ENCODE measurements at regions not wholly inside any gene's neighbourhood (a gene's known extent, or its start where the extent isn't known, plus 50 kb on each side); places are given as distances from the start of the nearest gene placed in this dataset.

DNA sequence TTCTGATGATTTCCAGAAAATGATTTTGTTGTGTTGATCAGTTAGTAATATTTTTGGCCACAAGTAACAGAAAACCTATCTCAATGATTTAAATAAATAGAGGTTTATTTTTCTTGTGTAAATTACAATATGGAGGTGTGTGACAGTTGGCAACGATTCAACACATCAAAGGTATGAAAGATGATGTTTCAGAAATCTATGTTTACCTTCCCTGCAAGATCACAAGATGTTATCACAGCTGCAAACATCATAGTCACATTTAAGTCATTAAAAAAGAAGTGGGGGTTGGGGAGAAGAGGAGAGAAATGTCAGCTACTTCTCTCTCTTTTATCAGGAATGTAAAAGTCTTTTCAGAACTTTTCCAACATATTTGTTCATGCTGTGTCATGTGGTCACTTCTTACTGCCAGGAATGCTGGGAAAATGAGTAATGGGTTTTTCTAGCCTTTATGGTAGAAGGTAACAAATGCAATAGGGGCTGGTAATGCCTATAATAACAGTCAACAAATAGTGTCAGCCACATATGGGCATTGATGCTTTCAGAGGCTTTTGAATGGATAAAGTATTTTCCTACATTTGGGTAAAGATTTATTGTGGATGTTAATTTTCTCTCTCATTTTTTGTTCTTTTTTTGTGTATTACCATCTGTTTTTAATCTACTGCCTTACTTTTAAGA lies 742.7 kb downstream of the TLE1 start:
- H3K4me1 Mint-ChIP-seq, result peaks cover 9 to 10% of the 10 kb centered on the region in 2 experiments
- Histone ChIP-seq H3K9me3 (ENCODE audit: control insufficient read depth, low read depth, low read length) (no peaks in the 10 kb centered on the region), H3K4ac (ENCODE audit: low read depth, low read length) (no peak overlapping the region), H3K9ac (ENCODE audit: extremely low read depth, insufficient read length, low read length) (no peak overlapping the region), H2BK15ac (ENCODE audit: low read depth, low read length) (no peak overlapping the region), H3K18ac (ENCODE audit: insufficient read length, low read depth, low read length) (no peak overlapping the region), H3T11ph (ENCODE audit: low read length) (no peak overlapping the region), H3K4me2 (ENCODE audit: insufficient read depth, insufficient read length, low read length) (no peak overlapping the region), H3K79me1 (ENCODE audit: insufficient read depth, low read depth, low read length, poor library complexity, severe bottlenecking) (no peaks in the 10 kb centered on the region), H2BK12ac (ENCODE audit: insufficient read length, low read depth, low read length) (no peak overlapping the region), H2BK120ac (ENCODE audit: low read depth, low read length, poor library complexity, severe bottlenecking) (no peak overlapping the region), H2AK5ac (ENCODE audit: insufficient read length, low read length) (no peak overlapping the region), H4K20me1 (ENCODE audit: control insufficient read depth, insufficient read depth, insufficient read length) (no peaks in the 10 kb centered on the region), H3K27me3 (ENCODE audit: insufficient read depth, low read length) (no peaks in the 10 kb centered on the region), H4K8ac (replicated peaks; ENCODE audit: insufficient read length, low read depth, low read length) (no peak overlapping the region), H2AFZ (ENCODE audit: low read length) (no peak overlapping the region), H4K91ac (ENCODE audit: insufficient read length, low read depth, low read length) (no peak overlapping the region), H3K56ac (ENCODE audit: insufficient read length, low read depth, low read length) (no peak overlapping the region), H3K27ac (ENCODE audit: insufficient read length, low read depth, low read length) (no peak overlapping the region), H3K79me2 (ENCODE audit: insufficient read depth, low read length) (no peaks in the 10 kb centered on the region), H3K23ac (ENCODE audit: insufficient read length, low read depth, low read length) (no peak overlapping the region), H3K23me2 (ENCODE audit: insufficient read length, low read depth, low read length, poor library complexity, severe bottlenecking) (no peaks in the 10 kb centered on the region), H3K14ac (ENCODE audit: insufficient read depth, low read length) (no peak overlapping the region), H3K4me1 (ENCODE audit: insufficient read depth, low read length) (no peaks in the 10 kb centered on the region; the same call in 1 of the 2 replicates), H4K5ac (ENCODE audit: insufficient read length, low read depth, low read length) (no peak overlapping the region), H2BK20ac (ENCODE audit: low read depth, low read length, poor library complexity, severe bottlenecking) (no peak overlapping the region), H2BK5ac (ENCODE audit: insufficient read length, low read length) (no peak overlapping the region)
- no peaks in the 10 kb centered on the region; a peak in 1 of 5 replicates for H3K9me3 Mint-ChIP-seq
- H3K4me3 Mint-ChIP-seq, result no peak overlapping the region
- TF ChIP-seq, protein P1, sequence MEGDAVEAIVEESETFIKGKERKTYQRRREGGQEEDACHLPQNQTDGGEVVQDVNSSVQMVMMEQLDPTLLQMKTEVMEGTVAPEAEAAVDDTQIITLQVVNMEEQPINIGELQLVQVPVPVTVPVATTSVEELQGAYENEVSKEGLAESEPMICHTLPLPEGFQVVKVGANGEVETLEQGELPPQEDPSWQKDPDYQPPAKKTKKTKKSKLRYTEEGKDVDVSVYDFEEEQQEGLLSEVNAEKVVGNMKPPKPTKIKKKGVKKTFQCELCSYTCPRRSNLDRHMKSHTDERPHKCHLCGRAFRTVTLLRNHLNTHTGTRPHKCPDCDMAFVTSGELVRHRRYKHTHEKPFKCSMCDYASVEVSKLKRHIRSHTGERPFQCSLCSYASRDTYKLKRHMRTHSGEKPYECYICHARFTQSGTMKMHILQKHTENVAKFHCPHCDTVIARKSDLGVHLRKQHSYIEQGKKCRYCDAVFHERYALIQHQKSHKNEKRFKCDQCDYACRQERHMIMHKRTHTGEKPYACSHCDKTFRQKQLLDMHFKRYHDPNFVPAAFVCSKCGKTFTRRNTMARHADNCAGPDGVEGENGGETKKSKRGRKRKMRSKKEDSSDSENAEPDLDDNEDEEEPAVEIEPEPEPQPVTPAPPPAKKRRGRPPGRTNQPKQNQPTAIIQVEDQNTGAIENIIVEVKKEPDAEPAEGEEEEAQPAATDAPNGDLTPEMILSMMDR (conservative IDR thresholded peaks at IDR 0.05), result no peak
- no peak for DNase-seq
- WGBS (ENCODE audit: extremely low coverage, insufficient read length, low lambda C conversion rate), result no CpG with 5 or more reads among the region's 1 CpG
- H3K27ac Mint-ChIP-seq, result no peak overlapping the region
- H3K27me3 Mint-ChIP-seq (ENCODE audit: low read depth), result no peaks in the 10 kb centered on the region
- no peaks in the 10 kb centered on the region for H3K36me3 Mint-ChIP-seq (ENCODE audit: insufficient read depth in 1 of 3, low read depth in 3 of 3)

All from H9 (cell line).